Fibroblast of pulmonary artery (primary cell): ENCODE measurements at regions not wholly inside any gene's neighbourhood (a gene's known extent, or its start where the extent isn't known, plus 50 kb on each side); places are given as distances from the start of the nearest gene placed in this dataset.

Source experiments
- DNase-seq: peaks from one replicate; pipeline ENCODE4 v3.0.0-alpha.2; 2010; ENCODE audit warnings: low read depth
- H3K4me3 ChIP-seq: replicated peaks from 2 replicates; pipeline ENCODE4 v1.5.1; 2011; ENCODE audit warnings: low read depth, mild to moderate bottlenecking, control low read depth, low read length, moderate library complexity
- TF ChIP-seq, protein P1 (sequence below): IDR thresholded peaks from 2 replicates; pipeline ENCODE4 v1.5.1; 2011; ENCODE audit warnings: mild to moderate bottlenecking, control low read depth, low read length, inconsistent platforms; ENCODE audit errors: missing control alignments

GRCh38 chr12:42958291-42958674, 368.7 kb upstream of the PRICKLE1 start:
- TF ChIP-seq, protein P1, sequence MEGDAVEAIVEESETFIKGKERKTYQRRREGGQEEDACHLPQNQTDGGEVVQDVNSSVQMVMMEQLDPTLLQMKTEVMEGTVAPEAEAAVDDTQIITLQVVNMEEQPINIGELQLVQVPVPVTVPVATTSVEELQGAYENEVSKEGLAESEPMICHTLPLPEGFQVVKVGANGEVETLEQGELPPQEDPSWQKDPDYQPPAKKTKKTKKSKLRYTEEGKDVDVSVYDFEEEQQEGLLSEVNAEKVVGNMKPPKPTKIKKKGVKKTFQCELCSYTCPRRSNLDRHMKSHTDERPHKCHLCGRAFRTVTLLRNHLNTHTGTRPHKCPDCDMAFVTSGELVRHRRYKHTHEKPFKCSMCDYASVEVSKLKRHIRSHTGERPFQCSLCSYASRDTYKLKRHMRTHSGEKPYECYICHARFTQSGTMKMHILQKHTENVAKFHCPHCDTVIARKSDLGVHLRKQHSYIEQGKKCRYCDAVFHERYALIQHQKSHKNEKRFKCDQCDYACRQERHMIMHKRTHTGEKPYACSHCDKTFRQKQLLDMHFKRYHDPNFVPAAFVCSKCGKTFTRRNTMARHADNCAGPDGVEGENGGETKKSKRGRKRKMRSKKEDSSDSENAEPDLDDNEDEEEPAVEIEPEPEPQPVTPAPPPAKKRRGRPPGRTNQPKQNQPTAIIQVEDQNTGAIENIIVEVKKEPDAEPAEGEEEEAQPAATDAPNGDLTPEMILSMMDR = no peak
- peak; percentile 14 for DNase-seq

GRCh38 chr12:42957561-42958290, 368.2 kb upstream of the PRICKLE1 start:
- DNase-seq = peak; percentile 4
- no peak overlapping the region for H3K4me3 ChIP-seq
- TF ChIP-seq, protein P1 = no peak

More at GRCh38 chr12:42958291-42958674, 368.7 kb upstream of the PRICKLE1 start:
- H3K4me3 ChIP-seq = no peak overlapping the region

GRCh38 chr12:42957136-42957535, 367.6 kb upstream of the PRICKLE1 start:
- TF ChIP-seq, protein P1 = no peak
- H3K4me3 ChIP-seq = no peak overlapping the region

DNA sequence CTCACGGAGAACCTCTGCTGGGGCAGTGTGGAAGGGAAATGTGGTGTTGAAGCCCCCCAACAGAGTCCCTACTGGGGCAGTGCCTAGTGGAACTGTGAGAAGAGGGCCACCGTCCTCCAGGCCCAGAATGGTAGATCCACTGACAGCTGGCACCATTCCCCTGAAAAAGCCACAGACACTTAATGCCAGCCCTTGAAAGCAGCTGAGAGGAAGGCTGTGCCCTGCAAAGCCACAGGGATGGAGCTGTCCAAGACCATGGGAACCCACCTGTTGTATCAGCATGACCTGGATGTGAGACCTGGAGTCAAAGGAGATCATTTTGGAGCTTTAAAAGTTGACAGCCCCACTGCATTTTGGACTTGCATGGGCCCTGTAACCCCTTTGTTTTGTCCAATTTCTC, 363.5 kb upstream of the PRICKLE1 start:
- DNase-seq = no peak
- H3K4me3 ChIP-seq = no peak overlapping the region
- TF ChIP-seq, protein P1 = no peak

More at GRCh38 chr12:42957136-42957535, 367.6 kb upstream of the PRICKLE1 start:
- no peak for DNase-seq

GRCh38 chr12:42946871-42947381, 357.4 kb upstream of the PRICKLE1 start:
- TF ChIP-seq, protein P1 = no peak
- no peak for DNase-seq
- H3K4me3 ChIP-seq = no peak overlapping the region

DNA sequence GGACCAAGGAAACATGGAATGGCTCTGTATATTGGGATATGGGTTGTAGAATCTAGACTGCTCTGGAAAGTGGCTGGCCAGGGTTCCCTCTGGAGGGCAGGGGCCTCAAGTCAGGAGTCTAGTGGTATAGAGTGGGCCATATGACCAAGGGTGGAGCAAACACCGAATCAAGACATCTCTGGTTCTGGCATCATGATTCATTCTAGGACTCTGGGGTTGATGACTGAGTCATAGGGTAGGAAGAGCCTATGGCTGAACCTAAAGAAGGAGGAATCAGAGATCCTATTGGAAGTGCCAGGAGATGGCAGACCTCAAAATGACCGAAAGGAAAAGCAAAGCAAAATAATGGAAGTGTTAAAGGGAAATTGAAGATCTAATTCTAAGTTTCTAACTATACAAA, 356.4 kb upstream of the PRICKLE1 start:
- TF ChIP-seq, protein P1 = no peak
- no peak for DNase-seq
- no peak overlapping the region for H3K4me3 ChIP-seq

DNA sequence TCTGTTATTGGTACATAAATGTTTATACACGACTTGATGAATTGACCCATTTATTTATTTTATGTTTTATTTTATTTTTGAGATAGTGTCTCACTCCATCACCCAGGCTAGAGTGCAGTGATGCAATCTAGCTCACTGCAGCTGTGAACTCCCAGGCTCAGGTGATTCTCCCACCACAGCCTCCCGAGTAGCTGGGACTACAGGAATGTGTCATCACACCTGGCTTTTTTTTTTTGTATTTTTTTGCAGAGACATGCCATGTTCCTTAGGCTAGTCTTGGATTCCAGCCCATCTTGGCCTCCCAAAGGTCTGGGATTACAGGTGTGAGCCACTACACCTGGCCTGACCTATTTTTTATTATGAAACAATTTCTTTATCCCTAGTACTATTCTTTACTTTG, 355.0 kb upstream of the PRICKLE1 start:
- TF ChIP-seq, protein P1 = no peak
- no peak for DNase-seq
- no peak overlapping the region for H3K4me3 ChIP-seq
